WTC11 (cell line): ENCODE measurements at regions not wholly inside any gene's neighbourhood (a gene's known extent, or its start where the extent isn't known, plus 50 kb on each side); places are given as distances from the start of the nearest gene placed in this dataset.

ENCODE experiments used
- ATAC-seq: fragments of 200-7000 bp; cut with Tn5 transposase; 2 replicates; pipeline ENCODE4 v1.10.0; 2021; ENCODE audit warnings: mild to moderate bottlenecking, moderate library complexity
- CTCF ChIA-PET: fragments of 300-600 bp; sonication (Branson Sonifier 250); formaldehyde crosslinking; loops from one replicate; lab custom pipeline; 2021; ENCODE audit warnings: antibody characterized with exemption; lab: Charles Lee
- POLR2A ChIA-PET: fragments of 350-600 bp; sonication (Branson Sonifier 250); formaldehyde crosslinking; loops from one replicate; lab custom pipeline; 2021; ENCODE audit warnings: antibody characterized with exemption; lab: Charles Lee
- DNase-seq: peaks from one replicate; pipeline ENCODE4 v3.0.0; 2021; ENCODE audit warnings: low spot score
- H3K27ac Mint-ChIP-seq: 2 replicates; pipeline ENCODE4 v1.8.0; 2021; ENCODE audit warnings: mixed read lengths
- H3K27me3 Mint-ChIP-seq: 2 replicates; pipeline ENCODE4 v1.8.0; 2021; ENCODE audit warnings: low read depth, mild to moderate bottlenecking, moderate library complexity, mixed read lengths
- H3K36me3 Mint-ChIP-seq: 2 replicates; pipeline ENCODE4 v1.8.0; 2021; ENCODE audit warnings: mixed read lengths
- H3K4me1 Mint-ChIP-seq: 2 replicates; pipeline ENCODE4 v1.8.0; 2022; ENCODE audit warnings: mixed read lengths
- H3K4me3 Mint-ChIP-seq: 2 replicates; pipeline ENCODE4 v1.8.0; 2021; ENCODE audit warnings: mild to moderate bottlenecking, moderate library complexity, mixed read lengths
- H3K9me3 Mint-ChIP-seq: 2 replicates; pipeline ENCODE4 v1.8.0; 2021; ENCODE audit warnings: mixed read lengths
- ATF1 ChIP-seq: sonication (generic); formaldehyde crosslinking; IDR thresholded peaks from 2 replicates; pipeline ENCODE4 v1.8.1; 2023; ENCODE audit warnings: mild to moderate bottlenecking, moderate library complexity, missing genetic modification reagents
- ATF2 ChIP-seq: sonication (generic); formaldehyde crosslinking; IDR thresholded peaks from 2 replicates; pipeline ENCODE4 v1.8.1; 2022; ENCODE audit warnings: low read depth, missing genetic modification reagents, borderline replicate concordance
- CREM ChIP-seq: sonication (generic); formaldehyde crosslinking; IDR thresholded peaks from 2 replicates; pipeline ENCODE4 v1.8.1; 2022; ENCODE audit warnings: mild to moderate bottlenecking, missing genetic modification reagents, moderate library complexity
- E2F5 ChIP-seq: sonication (generic); formaldehyde crosslinking; IDR thresholded peaks from 2 replicates; pipeline ENCODE4 v1.8.1; 2022; ENCODE audit warnings: mild to moderate bottlenecking, moderate library complexity, missing genetic modification reagents
- ESRRA ChIP-seq: sonication (generic); formaldehyde crosslinking; IDR thresholded peaks from 2 replicates; pipeline ENCODE4 v1.8.1; 2022; ENCODE audit warnings: mild to moderate bottlenecking, missing genetic modification reagents, borderline replicate concordance
- ETV6 ChIP-seq: sonication (generic); formaldehyde crosslinking; IDR thresholded peaks from 2 replicates; pipeline ENCODE4 v1.8.1; 2022; ENCODE audit warnings: mild to moderate bottlenecking, missing genetic modification reagents
- HMGA2 ChIP-seq: fragments of 250-450 bp; sonication (Bioruptor Pico); IDR thresholded peaks from 2 replicates; pipeline ENCODE4 v1.4.0; 2021; ENCODE audit warnings: mild to moderate bottlenecking, moderate library complexity
- IRF2 ChIP-seq: sonication (generic); formaldehyde crosslinking; IDR thresholded peaks from 2 replicates; pipeline ENCODE4 v1.8.0; 2022; ENCODE audit warnings: low read depth, missing genetic modification reagents, borderline replicate concordance
- JAZF1 ChIP-seq: fragments of 250-450 bp; sonication (Bioruptor Pico); IDR thresholded peaks from 2 replicates; pipeline ENCODE4 v1.9.0; 2021; ENCODE audit warnings: moderate library complexity, mild to moderate bottlenecking, inconsistent platforms
- JUN ChIP-seq: sonication (generic); formaldehyde crosslinking; IDR thresholded peaks from 2 replicates; pipeline ENCODE4 v1.8.0; 2023; ENCODE audit warnings: mild to moderate bottlenecking, missing genetic modification reagents
- MXD4 ChIP-seq: fragments of 250-450 bp; sonication (Bioruptor Pico); IDR thresholded peaks from 2 replicates; pipeline ENCODE4 v1.8.0; 2021; ENCODE audit warnings: mild to moderate bottlenecking, moderate library complexity, borderline replicate concordance
- NFE2L1 ChIP-seq: sonication (generic); formaldehyde crosslinking; IDR thresholded peaks from 2 replicates; pipeline ENCODE4 v1.8.1; 2023; ENCODE audit warnings: missing genetic modification reagents
- NR3C1 ChIP-seq: sonication (generic); formaldehyde crosslinking; conservative IDR thresholded peaks from 2 replicates; pipeline ENCODE4 v1.8.1; 2023; ENCODE audit warnings: low read depth, mild to moderate bottlenecking, missing genetic modification reagents
- PREB ChIP-seq: sonication (generic); formaldehyde crosslinking; IDR thresholded peaks from 2 replicates; pipeline ENCODE4 v1.8.1; 2022; ENCODE audit warnings: mild to moderate bottlenecking, missing genetic modification reagents, moderate library complexity, borderline replicate concordance
- PRRX2 ChIP-seq: fragments of 250-450 bp; sonication (Bioruptor Pico); IDR thresholded peaks from 2 replicates; pipeline ENCODE4 v1.8.0; 2021; ENCODE audit warnings: mild to moderate bottlenecking
- RELA ChIP-seq: sonication (generic); formaldehyde crosslinking; IDR thresholded peaks from 2 replicates; pipeline ENCODE4 v1.8.1; 2022; ENCODE audit warnings: missing genetic modification reagents, mild to moderate bottlenecking, borderline replicate concordance
- RORB ChIP-seq: fragments of 250-450 bp; sonication (Bioruptor Pico); IDR thresholded peaks from 2 replicates; pipeline ENCODE4 v1.9.0; 2021; ENCODE audit warnings: mild to moderate bottlenecking
- SMAD3 ChIP-seq: sonication (generic); formaldehyde crosslinking; IDR thresholded peaks from 2 replicates; pipeline ENCODE4 v1.8.0; 2022; ENCODE audit warnings: missing genetic modification reagents, mild to moderate bottlenecking, borderline replicate concordance
- SP1 ChIP-seq: sonication (generic); formaldehyde crosslinking; conservative IDR thresholded peaks from 2 replicates; pipeline ENCODE4 v1.8.1; 2022; ENCODE audit warnings: missing genetic modification reagents
- TCF7 ChIP-seq: sonication (generic); formaldehyde crosslinking; IDR thresholded peaks from 2 replicates; pipeline ENCODE4 v1.8.0; 2022; ENCODE audit warnings: mild to moderate bottlenecking, low read depth, missing genetic modification reagents, moderate library complexity
- TEAD4 ChIP-seq: sonication (generic); formaldehyde crosslinking; IDR thresholded peaks from 2 replicates; pipeline ENCODE4 v1.8.0; 2022; ENCODE audit warnings: mild to moderate bottlenecking, missing genetic modification reagents
- ZBTB43 ChIP-seq: sonication (generic); formaldehyde crosslinking; IDR thresholded peaks from 2 replicates; pipeline ENCODE4 v1.8.1; 2023; ENCODE audit warnings: mild to moderate bottlenecking, missing genetic modification reagents
- ZNF121 ChIP-seq: sonication (generic); formaldehyde crosslinking; IDR thresholded peaks from 2 replicates; pipeline ENCODE4 v1.8.0; 2023; ENCODE audit warnings: missing genetic modification reagents
- ZNF232 ChIP-seq: sonication (generic); formaldehyde crosslinking; IDR thresholded peaks from 2 replicates; pipeline ENCODE4 v1.8.0; 2022; ENCODE audit warnings: mild to moderate bottlenecking, missing genetic modification reagents
- ZNF281 ChIP-seq: sonication (generic); formaldehyde crosslinking; IDR thresholded peaks from 2 replicates; pipeline ENCODE4 v1.8.0; 2023; ENCODE audit warnings: mild to moderate bottlenecking, missing genetic modification reagents
- ZNF416 ChIP-seq: fragments of 250-450 bp; sonication (Bioruptor Pico); IDR thresholded peaks from 2 replicates; pipeline ENCODE4 v1.9.0; 2021; ENCODE audit warnings: mild to moderate bottlenecking, inconsistent platforms
- ZNF423 ChIP-seq: fragments of 250-450 bp; sonication (Bioruptor Pico); IDR thresholded peaks from 2 replicates; pipeline ENCODE4 v2.1.2; 2022; ENCODE audit warnings: mild to moderate bottlenecking, moderate library complexity
- ZNF425 ChIP-seq: fragments of 250-450 bp; sonication (Bioruptor Pico); conservative IDR thresholded peaks from 2 replicates; pipeline ENCODE4 v1.9.0; 2021; ENCODE audit warnings: mild to moderate bottlenecking
- ZSCAN18 ChIP-seq: fragments of 250-450 bp; sonication (Bioruptor Pico); IDR thresholded peaks from 2 replicates; pipeline ENCODE4 v2.1.2; 2022; ENCODE audit warnings: mild to moderate bottlenecking, moderate library complexity

GRCh38 chr3:159275741-159276140, 473.9 kb downstream of the MFSD1 start:
- ATAC-seq (no peak), DNase-seq (no peak)
- POLR2A ChIA-PET, result no interaction called here
- H3K4me1 Mint-ChIP-seq, result no peaks in the 10 kb centered on the region
- no peak overlapping the region for H3K27ac Mint-ChIP-seq
- CTCF ChIA-PET, result no interaction called here
- H3K9me3 Mint-ChIP-seq, result no peaks in the 10 kb centered on the region
- no peaks in the 10 kb centered on the region for H3K27me3 Mint-ChIP-seq
- TF ChIP-seq PRRX2 (CRISPR knock-in tag), result no peak
- TF ChIP-seq SMAD3, result no peak
- TF ChIP-seq TEAD4 (CRISPR knock-in tag), result no peak
- TF ChIP-seq JUN (CRISPR knock-in tag), result no peak
- TF ChIP-seq JAZF1 (CRISPR knock-in tag), result no peak
- no peak for TF ChIP-seq ESRRA (CRISPR knock-in tag)
- no peak for TF ChIP-seq E2F5 (CRISPR knock-in tag)
- TF ChIP-seq ZNF232 (CRISPR knock-in tag), result no peak
- no peak for TF ChIP-seq NFE2L1 (CRISPR knock-in tag)
- TF ChIP-seq ZSCAN18 (CRISPR knock-in tag), result no peak
- TF ChIP-seq HMGA2 (CRISPR knock-in tag), result no peak
- no peak for TF ChIP-seq SP1 (CRISPR knock-in tag)
- TF ChIP-seq ATF1, result no peak
- TF ChIP-seq ATF2 (CRISPR knock-in tag), result no peak
- TF ChIP-seq ZNF416, result no peak
- TF ChIP-seq PREB (CRISPR knock-in tag), result no peak
- no peak for TF ChIP-seq MXD4
- no peak for TF ChIP-seq ZBTB43 (CRISPR knock-in tag)
- TF ChIP-seq ZNF121, result no peak
- TF ChIP-seq ZNF423 (CRISPR knock-in tag), result no peak
- H3K4me3 Mint-ChIP-seq, result no peak overlapping the region
- H3K36me3 Mint-ChIP-seq, result no peaks in the 10 kb centered on the region

GRCh38 chr3:159277814-159278213, 476.0 kb downstream of the MFSD1 start:
- ChIA-PET CTCF (interaction anchor here (0.6 to 1.8 kb wide), 2 partner anchors 44 to 78 kb away, joined by 3 read pairs; no protein-coding TSS in a partner anchor), POLR2A (no interaction called here)
- Mint-ChIP-seq H3K36me3 (no peaks in the 10 kb centered on the region), H3K27ac (no peak overlapping the region), H3K4me3 (no peak overlapping the region), H3K4me1 (no peaks in the 10 kb centered on the region), H3K9me3 (no peaks in the 10 kb centered on the region), H3K27me3 (no peaks in the 10 kb centered on the region)
- DNase-seq (no peak), ATAC-seq (no peak)
- TF ChIP-seq ZNF281, result no peak
- no peak for TF ChIP-seq RELA
- TF ChIP-seq RORB (CRISPR knock-in tag), result no peak
- TF ChIP-seq NR3C1, result no peak
- TF ChIP-seq ETV6 (CRISPR knock-in tag), result no peak
- TF ChIP-seq ZNF425, result no peak
- TF ChIP-seq CREM (CRISPR knock-in tag), result no peak
- TF ChIP-seq TCF7, result no peak
- no peak for TF ChIP-seq IRF2 (CRISPR knock-in tag)
